Activated CD4-positive, alpha-beta T cell treated with anti-CD3 and anti-CD28 coated beads, Interleukin-2, amount 50 U/mL, for 4 hours (primary cell): ENCODE measurements at regions not wholly inside any gene's neighbourhood (a gene's known extent, or its start where the extent isn't known, plus 50 kb on each side); places are given as distances from the start of the nearest gene placed in this dataset.
"Not testable (repeated sequence)": the region's sequence is repeated elsewhere in the genome, so short reads cannot be mapped to it uniquely, and the experiment has no call there.

Experiments used
- DNase-seq, 2 experiments: peaks; one replicate each; pipeline ENCODE4 v3.0.0-alpha.2; 2020

DNA sequence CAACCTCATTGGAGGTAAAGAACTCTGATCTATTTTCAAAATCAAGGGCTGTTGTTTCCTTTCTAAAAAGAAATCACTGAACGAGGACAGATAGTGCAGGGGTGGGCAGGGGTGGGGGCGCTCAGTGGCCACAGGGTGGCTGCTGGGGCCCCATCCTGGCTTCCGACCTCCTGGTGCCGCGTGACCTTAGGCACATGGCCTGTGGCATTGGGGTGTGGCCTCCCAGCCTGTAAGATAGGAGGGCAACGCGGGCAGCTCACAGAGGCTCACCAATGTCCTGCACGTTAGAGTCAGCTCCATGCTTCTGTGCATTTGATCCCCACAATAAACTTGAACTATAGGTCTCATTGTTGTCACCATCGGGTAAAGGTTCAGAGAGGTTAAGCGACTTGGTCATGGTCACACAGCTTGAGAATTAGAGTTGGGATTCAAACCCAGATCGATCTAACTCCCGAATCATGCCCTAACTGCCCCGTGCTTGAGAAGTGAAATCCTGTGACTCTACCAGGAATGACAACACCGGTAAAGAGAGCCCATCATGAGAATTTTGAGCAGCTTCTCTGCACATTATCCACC lies 148.0 kb upstream of the SLC6A11 start:
- no peak for DNase-seq

DNA sequence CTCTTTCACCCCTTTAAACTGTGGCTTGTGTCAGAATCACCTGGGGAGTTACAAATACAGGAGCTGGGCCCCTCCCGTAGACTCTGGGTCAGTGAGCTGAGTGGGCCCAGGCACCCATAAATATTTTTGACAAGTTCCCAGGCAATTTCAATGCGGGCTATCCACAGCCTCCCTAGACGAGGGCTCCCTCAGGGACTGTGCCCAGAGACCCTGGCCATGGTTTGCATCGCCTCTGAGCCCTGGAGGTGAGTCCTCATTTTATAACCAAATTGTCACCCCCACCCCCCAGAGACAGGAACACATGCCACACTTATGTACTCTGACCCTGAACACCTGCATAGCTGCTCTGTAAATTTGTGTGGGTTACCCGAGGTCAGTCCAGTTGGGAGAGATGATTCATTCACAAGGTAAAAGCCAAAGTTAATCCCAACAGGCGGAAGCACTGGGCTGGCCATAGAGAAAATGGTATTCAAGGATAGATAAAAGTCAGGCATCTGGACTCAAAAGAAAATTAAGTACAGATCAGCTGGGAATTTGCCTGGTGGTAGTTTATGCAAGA lies 146.5 kb upstream of the SLC6A11 start:
- DNase-seq: no peak

DNA sequence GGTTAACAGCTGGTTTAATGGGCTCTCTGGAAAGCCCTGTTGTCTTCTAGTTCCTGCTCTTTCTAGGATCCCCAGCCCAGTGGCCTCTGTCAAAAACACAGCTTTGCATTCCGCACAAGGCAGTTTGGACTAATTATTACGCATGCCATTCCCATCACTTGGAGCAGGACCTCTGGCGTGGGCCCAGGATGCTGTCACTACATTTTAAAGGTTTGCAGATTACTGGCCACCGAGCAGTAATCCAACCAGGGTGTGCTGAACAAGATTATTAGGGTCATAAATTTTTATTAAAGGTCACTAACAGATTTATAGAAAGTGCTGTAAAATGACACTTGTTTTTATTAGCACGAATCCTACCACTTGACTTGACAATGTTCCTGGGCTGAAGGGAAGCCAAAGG lies 143.6 kb upstream of the SLC6A11 start:
- no peak for DNase-seq

DNA sequence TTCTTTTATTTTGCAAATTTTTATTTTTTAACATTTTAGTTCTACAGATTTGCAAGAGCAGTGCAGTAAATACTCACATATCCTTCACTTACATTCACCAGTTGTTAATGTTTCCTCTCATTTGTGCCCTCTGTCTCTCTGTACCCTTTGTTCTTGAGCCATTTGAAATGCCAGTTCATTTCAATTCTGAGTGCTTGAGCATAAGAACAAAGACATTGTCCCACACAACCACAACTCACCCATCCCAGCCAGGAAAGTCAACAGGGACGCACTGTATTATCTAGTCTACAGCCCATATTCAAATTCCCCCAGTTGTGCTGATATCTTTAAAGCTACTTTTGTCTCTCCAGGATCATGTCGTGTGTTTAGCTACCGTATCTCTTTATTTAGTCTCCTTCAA lies 141.4 kb upstream of the SLC6A11 start:
- no peak for DNase-seq

DNA sequence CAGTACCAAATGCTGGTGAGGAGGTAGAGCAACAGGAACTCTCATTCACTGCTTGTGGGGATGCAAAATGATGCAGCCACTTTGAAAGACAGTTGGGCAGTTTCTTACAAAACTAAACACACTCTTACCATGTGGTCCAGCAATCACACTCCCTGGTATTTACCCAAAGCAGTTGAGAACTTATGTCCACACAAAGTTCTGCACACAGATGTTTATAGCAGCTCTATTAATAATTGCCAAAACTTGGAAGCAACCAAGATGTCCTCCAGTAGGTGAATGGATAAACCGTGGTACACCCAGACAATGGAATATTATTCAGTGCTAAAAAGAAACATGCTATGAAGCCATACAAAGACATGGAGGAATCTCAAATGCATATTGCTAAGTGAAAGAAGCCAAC lies 139.1 kb upstream of the SLC6A11 start:
- no peak for DNase-seq

DNA sequence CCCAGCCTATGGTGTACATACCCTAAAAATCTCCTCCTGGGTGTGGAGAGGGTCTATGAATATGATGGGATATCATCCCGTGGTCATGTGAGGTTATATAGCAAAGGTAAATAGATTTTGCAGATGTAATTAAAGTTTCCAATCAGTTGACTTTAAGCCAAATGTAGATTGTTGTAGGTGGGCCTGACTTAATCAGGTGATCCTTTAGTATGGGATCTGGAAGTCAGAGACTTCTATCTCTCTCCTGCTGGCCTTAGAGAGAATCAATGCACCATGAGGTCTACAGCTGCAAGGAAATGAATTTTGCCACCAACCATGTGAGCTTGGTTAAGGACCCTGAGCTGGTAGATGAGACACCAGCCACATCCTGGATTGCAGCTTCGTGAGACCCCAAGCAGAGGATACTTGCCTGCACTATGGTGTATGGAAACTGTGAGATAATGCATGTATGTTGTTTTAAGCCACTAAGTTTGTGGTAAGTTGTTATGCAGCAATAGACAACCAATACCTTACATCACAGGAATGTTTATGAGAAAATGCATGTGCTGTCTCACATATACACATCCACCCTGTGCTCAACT lies 137.1 kb upstream of the SLC6A11 start:
- no peak for DNase-seq

DNA sequence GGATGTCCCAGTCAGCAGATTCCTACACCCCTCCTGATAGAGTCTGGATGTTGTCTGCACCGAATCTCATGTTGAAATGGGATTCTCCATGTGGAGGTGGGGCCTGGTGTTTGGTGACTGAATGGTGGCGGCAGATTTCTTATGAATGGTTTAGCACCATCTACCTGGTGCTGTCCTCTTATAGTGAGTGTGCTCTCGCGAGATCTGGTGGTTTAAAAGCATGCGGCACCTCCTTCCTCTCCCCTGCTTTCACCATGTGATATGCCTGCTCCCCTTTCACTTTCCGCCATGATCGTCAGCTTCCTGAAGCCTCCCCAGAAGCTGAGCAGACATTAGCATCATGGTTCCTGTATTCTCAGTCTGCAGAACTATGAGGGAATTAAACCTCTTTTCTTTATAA lies 135.2 kb upstream of the SLC6A11 start:
- DNase-seq: no peak

DNA sequence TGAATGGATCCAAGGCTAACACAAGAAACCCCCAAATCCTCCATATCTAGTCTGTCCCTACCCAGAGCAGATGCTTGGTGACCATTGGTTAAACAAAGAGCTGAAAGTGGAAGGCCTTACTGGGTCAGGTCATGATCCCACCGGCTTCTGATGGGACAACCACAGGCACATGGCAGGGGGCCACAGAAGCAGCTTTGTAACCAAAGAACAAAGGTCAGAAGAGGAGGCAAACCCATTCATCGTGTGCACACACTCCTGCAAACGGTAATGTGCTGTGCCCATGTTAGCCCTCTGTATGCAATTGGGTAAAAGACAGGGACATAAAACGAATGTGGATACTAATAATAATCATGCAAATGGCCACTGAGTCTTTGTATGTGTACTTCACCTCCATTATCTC lies 133.3 kb upstream of the SLC6A11 start:
- no peak for DNase-seq

DNA sequence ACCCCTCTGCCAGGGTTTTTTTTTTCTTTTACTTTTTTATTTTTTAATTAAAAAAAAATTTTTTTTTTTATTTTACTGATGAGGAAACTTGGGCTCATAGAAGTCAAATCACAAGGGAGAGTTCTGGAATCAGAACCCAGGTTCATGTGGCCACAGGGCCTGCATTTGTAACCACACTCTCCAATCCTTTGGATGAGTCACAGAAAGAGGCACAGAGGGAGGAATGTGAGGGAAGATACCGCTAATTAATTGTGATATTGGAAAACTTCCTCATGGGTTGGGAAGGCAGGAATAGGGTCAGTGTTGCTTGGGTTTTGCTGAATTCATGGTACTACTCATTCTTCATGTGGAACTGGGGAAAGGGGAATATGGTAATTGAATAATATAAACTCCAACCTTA lies 132.9 kb upstream of the SLC6A11 start:
- no peak for DNase-seq

DNA sequence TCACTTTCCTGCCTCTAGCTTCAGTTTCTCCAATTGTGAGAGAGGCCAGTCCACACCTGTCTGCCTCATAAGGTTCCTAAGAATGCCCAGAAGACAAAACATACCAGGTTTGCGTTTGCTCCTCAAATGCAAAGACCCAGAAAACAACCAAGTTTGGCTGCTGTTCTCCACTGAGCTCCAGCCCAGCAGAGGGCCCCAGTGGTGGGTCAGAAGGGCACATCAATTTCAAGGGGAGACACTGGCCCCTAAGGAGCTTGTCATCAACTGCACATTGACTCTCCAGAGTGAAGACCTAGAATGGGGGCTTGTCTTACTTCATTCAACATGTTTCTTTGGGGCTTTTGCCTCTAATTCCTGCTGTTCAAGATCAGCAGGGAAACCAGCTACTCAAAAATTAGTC lies 127.9 kb upstream of the SLC6A11 start:
- DNase-seq: no peak

DNA sequence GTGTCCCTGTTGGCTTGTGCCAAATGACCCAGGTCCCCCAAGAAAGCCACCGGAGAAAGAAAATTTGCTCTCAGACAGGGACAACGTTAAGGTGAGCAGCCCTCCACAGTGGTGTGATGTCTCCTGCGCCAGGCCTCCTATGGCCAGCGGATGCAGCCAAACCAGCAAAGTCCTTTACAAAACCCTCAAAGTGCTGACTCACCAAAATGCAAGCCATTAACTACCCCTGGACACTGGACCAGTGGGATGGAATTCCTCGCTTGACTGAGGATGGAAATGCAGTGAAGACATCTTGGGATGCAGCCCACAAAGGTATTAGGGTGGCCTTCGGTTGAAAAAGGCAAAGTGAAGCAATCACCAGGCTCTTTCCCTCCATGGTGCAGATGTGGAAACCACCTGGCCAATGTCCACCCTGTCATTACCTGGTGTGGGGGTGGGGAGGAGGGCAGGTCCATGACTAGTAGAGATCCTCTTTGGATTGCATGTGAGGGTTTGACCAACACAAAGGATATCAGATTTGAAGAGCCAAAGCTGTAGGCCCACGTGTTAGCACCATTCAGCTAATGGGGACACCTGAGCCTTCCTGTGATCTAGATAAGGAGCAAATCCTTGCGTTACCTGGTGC lies 127.4 kb upstream of the SLC6A11 start:
- DNase-seq: no peak

DNA sequence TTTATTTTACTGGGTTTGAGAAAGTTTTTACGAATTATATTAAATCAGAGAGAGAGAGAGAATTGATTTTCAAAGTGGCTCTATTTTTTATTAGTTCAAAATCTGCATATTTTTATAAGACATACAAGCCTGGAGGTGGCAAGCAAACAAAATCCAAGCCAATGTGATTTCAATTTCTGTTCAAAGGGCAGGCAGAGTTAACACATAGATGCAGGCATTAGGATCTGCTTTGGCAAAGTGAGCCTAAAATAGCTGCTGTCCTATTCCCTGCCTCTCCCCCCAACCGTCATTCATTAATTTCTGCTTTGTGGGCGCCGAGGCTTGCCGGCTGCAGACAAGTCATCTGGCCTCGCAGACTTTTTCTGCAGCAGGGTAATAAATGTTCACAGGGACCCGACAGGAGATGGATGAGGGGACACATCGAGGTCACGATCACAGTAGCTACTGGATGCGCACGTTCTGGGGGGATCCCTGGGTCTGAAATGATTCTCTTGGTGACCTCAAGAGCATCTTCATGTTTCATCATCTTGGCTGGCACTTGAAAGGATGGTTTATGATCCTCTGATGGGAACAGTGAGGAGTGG lies 123.9 kb upstream of the SLC6A11 start:
- DNase-seq: no peak

DNA sequence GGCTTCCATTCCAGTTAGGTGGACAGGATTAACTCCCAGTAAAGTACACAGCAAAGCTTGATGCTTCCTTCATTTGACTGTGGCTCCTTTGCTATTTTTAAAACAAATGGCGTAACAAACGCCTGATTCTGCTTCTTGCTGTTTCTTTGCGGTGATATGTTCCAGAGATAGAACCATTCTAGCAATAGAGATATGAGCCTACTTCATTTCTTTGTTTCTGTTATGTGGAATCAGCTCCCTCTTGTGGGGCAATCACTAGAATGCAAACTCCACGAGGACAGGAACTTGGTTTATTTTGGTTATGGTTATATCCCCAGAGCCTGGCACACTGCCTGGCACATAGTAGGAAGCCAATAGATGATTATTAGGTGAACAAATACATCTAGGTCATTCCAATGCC lies 122.6 kb upstream of the SLC6A11 start:
- DNase-seq: no peak

DNA sequence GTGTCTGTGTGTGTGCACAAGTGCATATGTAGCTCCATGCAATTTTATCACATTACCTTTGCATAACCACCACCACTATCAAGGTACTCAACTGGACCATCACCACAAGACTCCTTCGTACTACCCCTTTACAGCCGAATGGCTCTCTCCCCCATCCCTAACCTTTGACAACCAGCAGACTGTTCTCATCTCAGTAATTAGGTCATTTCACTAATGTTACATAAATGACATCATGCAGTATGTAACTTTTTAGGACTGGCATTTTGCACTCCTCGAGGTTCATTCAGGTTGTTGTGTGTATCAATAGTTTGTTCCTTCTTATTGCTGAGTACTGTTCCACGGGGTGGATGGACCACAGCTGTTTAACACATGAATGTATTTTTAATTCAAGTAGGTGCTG lies 121.8 kb upstream of the SLC6A11 start:
- DNase-seq: no peak

DNA sequence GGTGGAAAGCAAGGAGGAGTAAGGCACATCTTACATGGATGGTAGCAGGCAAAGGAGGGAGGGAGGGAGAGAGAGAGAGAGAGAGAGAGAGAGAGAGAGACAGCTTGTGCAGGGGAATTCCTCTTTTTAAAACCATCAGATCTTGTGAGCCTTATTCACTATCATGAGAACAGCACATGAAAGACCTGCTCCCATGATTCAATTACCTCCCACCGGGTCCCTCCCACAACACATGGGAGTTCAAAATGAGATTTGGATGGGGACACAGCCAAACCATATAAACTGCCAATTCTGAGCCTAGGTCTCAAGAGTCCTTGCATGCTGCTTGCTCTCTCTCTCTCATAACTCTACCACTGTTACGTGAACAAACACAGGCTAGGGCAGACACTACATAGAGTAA lies 120.8 kb upstream of the SLC6A11 start:
- DNase-seq: not testable (repeated sequence)

DNA sequence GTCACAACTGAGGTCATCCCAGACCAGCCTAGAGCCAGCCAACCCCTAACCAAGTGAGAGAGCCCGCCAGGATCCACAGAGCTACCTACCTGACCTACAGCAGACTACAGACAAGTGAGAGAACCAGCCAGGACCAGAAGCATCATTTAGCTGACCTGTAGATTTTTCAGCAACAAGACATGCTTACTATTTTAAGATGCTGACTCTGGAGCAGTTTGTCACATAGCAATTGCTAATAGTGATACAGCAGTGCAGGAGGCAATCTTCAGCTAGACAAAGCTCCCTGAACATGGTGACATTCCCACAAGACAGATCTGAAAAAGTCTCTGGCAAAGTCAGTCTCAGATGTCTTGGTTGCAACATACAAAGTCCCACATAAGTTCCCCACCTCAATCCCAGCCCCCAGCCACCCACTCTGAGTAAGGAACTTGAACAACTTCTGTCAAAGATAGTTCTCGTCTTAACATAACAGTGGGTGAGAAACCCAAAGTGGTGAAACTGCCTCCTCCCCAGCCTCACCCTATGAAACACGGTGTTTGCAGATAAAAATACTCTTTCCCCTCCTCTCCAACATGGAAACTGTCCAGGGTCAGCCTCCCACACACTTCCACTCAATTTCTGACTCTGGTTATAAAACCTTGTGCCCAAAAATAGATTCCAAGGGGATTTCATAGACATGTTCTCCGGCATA lies 120.3 kb upstream of the SLC6A11 start:
- no peak for DNase-seq

DNA sequence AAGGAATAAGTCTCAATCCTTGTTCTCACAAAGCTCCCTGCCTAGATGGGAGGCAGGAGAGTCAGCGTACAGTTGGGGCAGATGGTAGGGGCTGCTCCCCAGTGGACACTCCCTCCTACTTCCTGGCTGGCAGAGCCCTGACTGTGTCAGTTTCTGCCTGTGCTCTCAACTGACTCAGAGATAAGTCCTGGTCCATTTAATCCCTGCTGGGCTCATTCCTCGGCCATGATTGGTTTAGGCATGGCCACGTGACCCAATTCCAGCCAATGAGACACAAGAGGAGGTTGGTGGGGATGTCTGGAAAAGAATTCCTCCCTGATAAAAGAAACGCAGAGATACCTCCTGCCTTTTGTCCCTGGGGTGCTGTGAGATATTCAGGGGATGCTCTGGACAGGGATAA lies 118.1 kb upstream of the SLC6A11 start:
- no peak for DNase-seq

DNA sequence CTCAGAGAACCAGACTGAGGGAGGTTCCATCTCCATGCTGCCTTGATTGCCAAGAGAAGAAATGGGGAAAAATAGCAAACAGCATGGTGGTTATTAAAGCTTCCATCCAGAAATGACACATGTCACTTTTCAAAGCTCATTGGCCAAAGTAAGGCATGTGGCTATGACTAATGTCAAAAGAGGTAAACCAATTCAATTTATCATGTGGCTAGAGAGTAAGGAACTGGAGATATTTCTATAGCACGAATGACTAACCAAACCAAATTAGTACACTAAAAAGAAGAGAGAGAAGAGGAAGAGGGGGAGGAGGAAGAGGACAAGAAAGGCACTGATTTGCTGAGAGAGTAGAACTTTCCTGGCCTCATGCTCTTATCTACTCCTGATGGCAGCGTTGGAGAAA lies 115.2 kb upstream of the SLC6A11 start:
- DNase-seq: no peak

DNA sequence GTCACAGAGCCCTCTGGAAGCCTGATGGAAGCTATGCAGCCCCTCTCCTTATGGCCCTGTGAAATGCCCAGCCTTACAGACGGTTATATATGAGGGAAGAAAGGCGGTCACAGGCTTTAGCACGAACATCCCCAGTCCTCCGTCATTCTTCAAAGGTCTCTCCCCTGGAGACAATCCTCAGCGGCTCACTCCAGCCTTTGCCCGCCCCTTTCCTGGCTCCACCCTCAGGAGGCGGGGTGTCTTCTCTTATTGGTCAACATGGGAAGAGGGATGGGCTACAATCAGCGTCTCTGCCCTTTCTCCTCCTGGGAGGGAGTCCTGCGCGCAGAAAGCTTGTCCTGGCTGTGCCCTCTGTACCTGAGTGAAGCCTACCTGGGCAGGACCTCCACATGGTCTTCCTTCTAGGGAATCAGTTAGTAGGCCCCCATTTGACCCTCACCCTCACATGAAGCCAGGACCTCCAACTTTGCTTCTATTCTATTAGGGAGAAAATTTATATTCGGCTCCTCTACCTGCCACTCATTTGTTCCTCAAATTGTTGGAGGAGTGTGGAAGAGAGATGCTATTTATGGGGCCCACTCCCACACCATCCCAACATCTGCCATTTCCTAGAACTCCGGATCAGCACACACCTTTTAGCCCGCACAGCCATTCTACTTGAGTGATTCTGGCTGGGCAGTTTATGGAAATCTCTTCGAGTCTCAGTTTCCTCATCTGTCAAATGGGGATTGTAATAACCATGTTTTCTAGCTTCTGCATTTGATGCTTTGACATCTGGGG lies 112.9 kb upstream of the SLC6A11 start:
- no peak for DNase-seq

DNA sequence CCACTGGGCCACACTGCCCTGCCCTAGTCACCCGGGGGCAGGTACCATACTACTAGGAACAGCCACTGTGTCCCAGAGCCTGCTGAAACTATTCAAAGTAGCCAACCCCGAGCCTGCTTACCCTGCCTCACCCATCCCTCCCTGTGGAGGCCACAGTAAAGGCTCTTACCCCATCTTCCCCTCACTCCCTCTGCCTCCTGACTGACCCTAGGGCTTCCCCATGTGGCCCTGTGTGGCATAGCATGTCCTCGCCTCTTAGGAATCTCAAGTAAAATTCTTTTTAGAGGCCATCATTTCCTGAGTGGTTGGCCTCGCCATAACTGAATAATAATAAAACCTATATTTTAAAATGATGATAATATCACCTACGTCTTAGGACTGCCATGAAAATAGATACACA lies 112.2 kb upstream of the SLC6A11 start:
- DNase-seq: no peak

DNA sequence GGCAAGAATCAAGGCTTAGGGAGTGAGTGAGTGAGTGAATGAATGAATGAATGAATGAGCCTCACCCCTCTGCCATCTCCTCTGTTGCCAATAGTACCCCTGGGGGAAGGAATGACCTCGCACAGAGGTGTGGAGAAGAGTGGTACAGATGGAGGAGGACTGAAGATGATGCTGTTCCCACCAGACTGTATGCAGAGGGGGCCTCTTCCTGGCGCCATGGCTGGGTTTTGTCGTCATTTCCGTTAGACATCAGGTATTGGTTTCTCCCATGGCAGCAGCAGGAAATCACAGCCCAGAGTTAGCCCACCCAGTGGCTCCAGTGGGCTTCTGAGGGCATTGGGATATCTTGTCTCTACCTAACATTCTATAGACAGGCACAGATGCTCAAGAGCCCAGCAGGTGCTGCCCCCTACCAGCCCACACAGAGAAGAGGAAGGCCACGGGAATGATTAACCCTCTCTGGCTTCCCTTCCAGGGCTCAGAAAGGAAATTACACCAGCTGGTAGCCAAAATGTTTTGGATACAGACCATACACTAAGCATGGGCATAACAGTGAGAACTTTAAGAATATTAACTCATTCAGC lies 109.8 kb upstream of the SLC6A11 start:
- no peak for DNase-seq

DNA sequence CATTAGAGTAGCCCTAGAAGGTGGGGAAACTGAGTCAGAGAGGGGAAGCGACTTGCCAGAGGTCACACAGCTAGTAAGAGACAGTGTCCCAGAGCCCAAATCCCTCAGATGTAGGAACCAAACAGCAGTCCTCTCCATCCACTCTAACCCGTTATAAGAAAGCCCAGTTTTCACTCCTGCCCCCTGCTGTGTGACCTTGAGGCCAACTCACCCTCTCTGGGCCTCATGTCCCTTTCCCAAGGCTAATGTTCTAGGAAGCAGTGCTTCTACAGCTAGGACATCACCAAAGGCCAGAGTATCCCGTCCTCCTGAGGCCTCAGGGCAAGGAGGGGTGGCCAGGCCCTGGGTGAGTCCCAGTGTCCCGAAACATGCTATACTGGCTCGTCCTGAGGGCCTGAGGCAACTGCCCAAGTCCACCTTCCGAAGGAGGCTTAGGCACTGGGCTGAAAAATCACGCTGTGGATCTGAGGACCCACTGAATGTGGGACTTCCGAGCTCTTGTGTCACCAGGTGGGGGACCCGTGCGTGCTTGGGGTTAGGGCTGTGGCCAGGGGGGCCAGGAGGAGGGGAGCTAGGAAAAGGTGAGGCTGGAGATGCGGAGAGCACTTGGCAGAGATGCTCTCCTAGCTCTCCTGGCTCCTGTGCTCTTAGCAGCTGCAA lies 109.2 kb upstream of the SLC6A11 start:
- no peak for DNase-seq
